HUES6 (cell line): ENCODE measurements at regions not wholly inside any gene's neighbourhood (a gene's known extent, or its start where the extent isn't known, plus 50 kb on each side); places are given as distances from the start of the nearest gene placed in this dataset.
"Not testable (repeated sequence)": the region's sequence is repeated elsewhere in the genome, so short reads cannot be mapped to it uniquely, and the experiment has no call there.

Experiments used
- H3K27ac ChIP-seq: 2 replicates; pipeline ENCODE4 v1.7.0; 2013; ENCODE audit warnings: low read depth, mild to moderate bottlenecking, low read length, inconsistent platforms
- H3K27me3 ChIP-seq: 2 replicates; pipeline ENCODE4 v1.6.1; 2013; ENCODE audit warnings: low read length; ENCODE audit not compliant: control insufficient read depth, insufficient read depth
- H3K36me3 ChIP-seq: 2 replicates; pipeline ENCODE4 v1.6.1; 2013; ENCODE audit warnings: low read length; ENCODE audit not compliant: control insufficient read depth, insufficient read depth
- H3K4me1 ChIP-seq: 2 replicates; pipeline ENCODE4 v1.6.1; 2013; ENCODE audit warnings: low read length; ENCODE audit not compliant: control insufficient read depth, insufficient read depth
- H3K4me3 ChIP-seq: 2 replicates; pipeline ENCODE4 v1.5.1; 2013; ENCODE audit warnings: low read depth, low read length
- H3K9ac ChIP-seq: one replicate; pipeline ENCODE4 v1.6.1; 2013; ENCODE audit warnings: mild to moderate bottlenecking, low read length
- H3K9me3 ChIP-seq: 2 replicates; pipeline ENCODE4 v1.6.1; 2013; ENCODE audit warnings: low read depth, low read length; ENCODE audit not compliant: control insufficient read depth, insufficient read depth

GRCh38 chr1:200496937-200497336 is 87.1 kb upstream of the ZNF281 start:
- Histone ChIP-seq H3K4me1 (no peaks in the 10 kb centered on the region), H3K4me3 (no peak overlapping the region), H3K27ac (no peak overlapping the region), H3K27me3 (no peaks in the 10 kb centered on the region), H3K9me3 (peaks cover 2% of the 10 kb centered on the region; the same call in 1 of the 2 replicates), H3K9ac (no peak overlapping the region), H3K36me3 (no peaks in the 10 kb centered on the region)

GRCh38 chr1:200495901-200496300 is 86.1 kb upstream of the ZNF281 start:
- Histone ChIP-seq H3K4me3 (no peak overlapping the region), H3K27ac (no peak overlapping the region), H3K9me3 (peaks cover 2% of the 10 kb centered on the region; the same call in 1 of the 2 replicates), H3K27me3 (no peaks in the 10 kb centered on the region), H3K4me1 (no peaks in the 10 kb centered on the region), H3K36me3 (no peaks in the 10 kb centered on the region), H3K9ac (no peak overlapping the region)

GRCh38 chr1:200493344-200493743 is 83.5 kb upstream of the ZNF281 start:
- peaks cover 2% of the 10 kb centered on the region; the same call in 1 of the 2 replicates for H3K4me1 ChIP-seq
- no peak overlapping the region for H3K4me3 ChIP-seq
- no peak overlapping the region for H3K9ac ChIP-seq
- H3K27ac ChIP-seq: no peak overlapping the region
- no peaks in the 10 kb centered on the region for H3K27me3 ChIP-seq
- H3K9me3 ChIP-seq: no peaks in the 10 kb centered on the region
- H3K36me3 ChIP-seq: no peaks in the 10 kb centered on the region

- Histone ChIP-seq H3K9ac (no peak overlapping the region), H3K4me3 (no peak overlapping the region), H3K9me3 (no peaks in the 10 kb centered on the region), H3K27ac (no peak overlapping the region), H3K4me1 (peaks cover 3% of the 10 kb centered on the region; the same call in 1 of the 2 replicates), H3K27me3 (no peaks in the 10 kb centered on the region), H3K36me3 (no peaks in the 10 kb centered on the region)
Measured at GRCh38 chr1:200491103-200491502, 81.3 kb upstream of the ZNF281 start.

- Histone ChIP-seq H3K27me3 (no peaks in the 10 kb centered on the region), H3K27ac (no peak overlapping the region), H3K4me1 (peaks cover 3% of the 10 kb centered on the region; the same call in 1 of the 2 replicates), H3K36me3 (no peaks in the 10 kb centered on the region), H3K4me3 (no peak overlapping the region), H3K9ac (no peak overlapping the region), H3K9me3 (no peaks in the 10 kb centered on the region)
Measured at GRCh38 chr1:200490183-200490582, 80.3 kb upstream of the ZNF281 start.

GRCh38 chr1:200488375-200489165 is 78.7 kb upstream of the ZNF281 start:
- H3K4me3 ChIP-seq: peak overlapping the region; percentile 52
- H3K36me3 ChIP-seq: no peaks in the 10 kb centered on the region
- H3K27me3 ChIP-seq: no peaks in the 10 kb centered on the region
- no peak overlapping the region for H3K27ac ChIP-seq
- no peak overlapping the region for H3K9ac ChIP-seq
- no peaks in the 10 kb centered on the region for H3K9me3 ChIP-seq
- peaks cover 9% of the 10 kb centered on the region for H3K4me1 ChIP-seq

- no peaks in the 10 kb centered on the region for H3K9me3 ChIP-seq
- no peak overlapping the region for H3K9ac ChIP-seq
- peaks cover 16% of the 10 kb centered on the region for H3K4me1 ChIP-seq
- no peak overlapping the region for H3K4me3 ChIP-seq
- H3K27me3 ChIP-seq: no peaks in the 10 kb centered on the region
- H3K36me3 ChIP-seq: no peaks in the 10 kb centered on the region
- no peak overlapping the region for H3K27ac ChIP-seq
Measured at GRCh38 chr1:200487650-200488049, 77.8 kb upstream of the ZNF281 start.

- H3K4me1 ChIP-seq: peaks cover 16% of the 10 kb centered on the region
- no peak overlapping the region for H3K4me3 ChIP-seq
- no peak overlapping the region for H3K9ac ChIP-seq
- H3K27ac ChIP-seq: no peak overlapping the region
- no peaks in the 10 kb centered on the region for H3K27me3 ChIP-seq
- H3K36me3 ChIP-seq: no peaks in the 10 kb centered on the region
- H3K9me3 ChIP-seq: no peaks in the 10 kb centered on the region
Measured at GRCh38 chr1:200486634-200487033, 76.8 kb upstream of the ZNF281 start.

GRCh38 chr1:200484438-200484946 is 74.7 kb upstream of the ZNF281 start:
- H3K4me3 ChIP-seq, H3K27me3 ChIP-seq, H3K9ac ChIP-seq, H3K9me3 ChIP-seq, H3K27ac ChIP-seq, H3K36me3 ChIP-seq: not testable (repeated sequence)
- peaks cover 16% of the 10 kb centered on the region for H3K4me1 ChIP-seq

- H3K4me1 ChIP-seq: peaks cover 16% of the 10 kb centered on the region
- H3K4me3 ChIP-seq: no peak overlapping the region
- no peaks in the 10 kb centered on the region for H3K36me3 ChIP-seq
- H3K27ac ChIP-seq: no peak overlapping the region
- H3K27me3 ChIP-seq: no peaks in the 10 kb centered on the region
- no peaks in the 10 kb centered on the region for H3K9me3 ChIP-seq
- no peak overlapping the region for H3K9ac ChIP-seq
Measured at GRCh38 chr1:200483491-200484143, 73.8 kb upstream of the ZNF281 start.

- Histone ChIP-seq H3K9me3 (no peaks in the 10 kb centered on the region), H3K36me3 (peaks cover 3% of the 10 kb centered on the region), H3K4me3 (no peak overlapping the region), H3K9ac (no peak overlapping the region), H3K27me3 (no peaks in the 10 kb centered on the region), H3K4me1 (peaks cover 19% of the 10 kb centered on the region), H3K27ac (no peak overlapping the region)
Measured at GRCh38 chr1:200480964-200481363, 71.1 kb upstream of the ZNF281 start.
